MM.1S (cell line): ENCODE measurements at regions not wholly inside any gene's neighbourhood (a gene's known extent, or its start where the extent isn't known, plus 50 kb on each side); places are given as distances from the start of the nearest gene placed in this dataset.
"Not testable (repeated sequence)": the region's sequence is repeated elsewhere in the genome, so short reads cannot be mapped to it uniquely, and the experiment has no call there.

Experiments
- DNase-seq: peaks from one replicate; pipeline ENCODE4 v3.0.0-alpha.2; 2015
- H2AFZ ChIP-seq: fragments of 300-600 bp; sonication (generic); 2 replicates; pipeline ENCODE4 v1.6.0; 2016; ENCODE audit warnings: antibody characterized with exemption, low read length
- H3F3A ChIP-seq: fragments of 300-600 bp; sonication (generic); 2 replicates; pipeline ENCODE4 v1.6.1; 2016; ENCODE audit warnings: mild to moderate bottlenecking, antibody characterized with exemption, low read length, moderate library complexity, mixed read lengths; ENCODE audit not compliant: insufficient read depth
- H3K27ac ChIP-seq: fragments of 300-600 bp; sonication (generic); 2 replicates; pipeline ENCODE4 v1.5.1; 2016; ENCODE audit warnings: mild to moderate bottlenecking, low read length
- H3K27me3 ChIP-seq: fragments of 300-600 bp; sonication (generic); replicated peaks from 2 replicates; pipeline ENCODE4 v1.6.0; 2016; ENCODE audit warnings: low read length; ENCODE audit not compliant: insufficient read depth
- H3K36me3 ChIP-seq: fragments of 300-600 bp; sonication (generic); replicated peaks from 2 replicates; pipeline ENCODE4 v1.6.1; 2016; ENCODE audit warnings: mild to moderate bottlenecking, low read length, mixed read lengths; ENCODE audit not compliant: insufficient read depth
- H3K4me1 ChIP-seq: fragments of 300-600 bp; sonication (generic); 2 replicates; pipeline ENCODE4 v1.6.1; 2016; ENCODE audit warnings: low read length, mixed read lengths
- H3K4me2 ChIP-seq: fragments of 300-600 bp; sonication (generic); 2 replicates; pipeline ENCODE4 v1.6.0; 2016; ENCODE audit warnings: low read depth, low read length
- H3K4me3 ChIP-seq: fragments of 300-600 bp; sonication (generic); 2 replicates; pipeline ENCODE4 v1.5.1; 2016; ENCODE audit warnings: low read length, mixed read lengths
- H3K79me2 ChIP-seq: fragments of 300-600 bp; sonication (generic); 2 replicates; pipeline ENCODE4 v1.6.1; 2016; ENCODE audit warnings: mixed run types, low read length, mixed read lengths
- H3K9ac ChIP-seq: fragments of 300-600 bp; sonication (generic); 2 replicates; pipeline ENCODE4 v1.6.1; 2016; ENCODE audit warnings: low read length, mixed read lengths
- H3K9me2 ChIP-seq: fragments of 300-600 bp; sonication (generic); replicated peaks from 2 replicates; pipeline ENCODE4 v1.6.1; 2016; ENCODE audit warnings: mild to moderate bottlenecking, low read length, mixed read lengths; ENCODE audit not compliant: insufficient read depth
- H3K9me3 ChIP-seq: fragments of 300-600 bp; sonication (generic); replicated peaks from 2 replicates; pipeline ENCODE4 v1.6.1; 2016; ENCODE audit warnings: mild to moderate bottlenecking, low read length, mixed read lengths; ENCODE audit not compliant: insufficient read depth
- H4K20me1 ChIP-seq: fragments of 300-600 bp; sonication (generic); 2 replicates; pipeline ENCODE4 v1.6.1; 2016; ENCODE audit warnings: mild to moderate bottlenecking, low read length, moderate library complexity, mixed read lengths; ENCODE audit not compliant: insufficient read depth
- CTCF ChIP-seq: fragments of 300-600 bp; sonication (generic); IDR thresholded peaks from 2 replicates; pipeline ENCODE4 v1.5.1; 2016; ENCODE audit warnings: antibody characterized with exemption, low read length, mixed read lengths
- EZH2 ChIP-seq: fragments of 300-600 bp; sonication (generic); optimal IDR thresholded peaks from 2 replicates; pipeline ENCODE3; 2017; ENCODE audit warnings: low read depth, mild to moderate bottlenecking, antibody characterized with exemption, low read length, mixed read lengths
- EZH2phosphoT487 ChIP-seq: fragments of 300-600 bp; sonication (generic); IDR thresholded peaks from 2 replicates; pipeline ENCODE4 v1.6.1; 2018; ENCODE audit warnings: antibody characterized with exemption, low read length

DNA sequence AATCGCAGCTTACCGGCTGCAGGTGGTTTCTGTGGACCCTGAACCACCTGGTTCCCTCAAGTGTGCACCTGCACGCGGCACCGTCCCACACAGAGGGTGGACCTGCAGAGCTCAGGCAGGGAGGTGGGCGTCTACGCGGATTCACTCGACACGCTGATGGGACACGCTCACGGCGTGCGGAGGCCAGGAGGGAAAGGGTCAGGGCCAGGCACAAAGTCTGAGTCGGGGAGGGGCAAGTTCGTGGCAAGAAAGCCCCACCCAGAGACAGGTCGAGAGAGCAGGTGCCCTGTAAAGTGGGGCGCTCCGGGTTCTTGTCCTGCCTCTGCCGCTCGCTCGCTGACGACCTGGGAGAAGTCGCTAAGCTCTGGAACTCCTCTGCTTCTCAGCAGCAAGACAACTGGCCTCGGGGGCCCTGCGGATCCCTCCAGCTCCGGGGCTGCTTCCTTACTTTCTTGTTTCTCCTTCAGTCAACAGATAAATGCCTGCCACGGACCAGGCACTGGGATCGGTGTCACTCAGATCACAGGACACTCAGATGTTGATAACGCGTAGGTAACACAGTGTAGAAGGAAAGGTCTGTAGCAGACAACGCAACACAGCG, 72.4 kb upstream of the NUP50 start:
- TF ChIP-seq EZH2, result no peak
- no peak for TF ChIP-seq CTCF
- no peak for TF ChIP-seq EZH2phosphoT487
- Histone ChIP-seq H3K9ac (no peak overlapping the region), H3K9me2 (no peaks in the 10 kb centered on the region), H3K79me2 (no peaks in the 10 kb centered on the region), H3K4me2 (no peak overlapping the region), H3K9me3 (no peaks in the 10 kb centered on the region), H3K4me3 (no peak overlapping the region), H3K36me3 (no peaks in the 10 kb centered on the region), H3K4me1 (no peaks in the 10 kb centered on the region), H4K20me1 (no peaks in the 10 kb centered on the region), H3K27me3 (peaks cover 96% of the 10 kb centered on the region), H2AFZ (no peak overlapping the region), H3K27ac (no peak overlapping the region), H3F3A (no peaks in the 10 kb centered on the region)
- DNase-seq, result no peak

GRCh38 chr22:45091875-45092274, 71.8 kb upstream of the NUP50 start:
- not testable (repeated sequence) for H3K27ac ChIP-seq, H2AFZ ChIP-seq, H3F3A ChIP-seq, H3K4me3 ChIP-seq, H3K9me2 ChIP-seq, H4K20me1 ChIP-seq, H3K4me1 ChIP-seq, H3K9ac ChIP-seq, H3K79me2 ChIP-seq, H3K9me3 ChIP-seq, H3K36me3 ChIP-seq, DNase-seq, H3K4me2 ChIP-seq
- peaks cover 96% of the 10 kb centered on the region for H3K27me3 ChIP-seq

- H3K27me3 ChIP-seq, result peaks cover 96% of the 10 kb centered on the region
- DNase-seq, result no peak
- H3K27ac ChIP-seq, result no peak overlapping the region
- H2AFZ ChIP-seq, result no peak overlapping the region
- H3F3A ChIP-seq, result no peaks in the 10 kb centered on the region
- no peaks in the 10 kb centered on the region for H3K79me2 ChIP-seq
- H3K4me3 ChIP-seq, result no peak overlapping the region
- no peaks in the 10 kb centered on the region for H4K20me1 ChIP-seq
- no peak overlapping the region for H3K9ac ChIP-seq
- no peaks in the 10 kb centered on the region for H3K9me3 ChIP-seq
- TF ChIP-seq EZH2phosphoT487 (no peak), EZH2 (no peak), CTCF (no peak)
- H3K36me3 ChIP-seq, result no peaks in the 10 kb centered on the region
- H3K4me2 ChIP-seq, result no peak overlapping the region
- no peaks in the 10 kb centered on the region for H3K9me2 ChIP-seq
- no peaks in the 10 kb centered on the region for H3K4me1 ChIP-seq
Measured at GRCh38 chr22:45092644-45093043, 71.1 kb upstream of the NUP50 start.

DNA sequence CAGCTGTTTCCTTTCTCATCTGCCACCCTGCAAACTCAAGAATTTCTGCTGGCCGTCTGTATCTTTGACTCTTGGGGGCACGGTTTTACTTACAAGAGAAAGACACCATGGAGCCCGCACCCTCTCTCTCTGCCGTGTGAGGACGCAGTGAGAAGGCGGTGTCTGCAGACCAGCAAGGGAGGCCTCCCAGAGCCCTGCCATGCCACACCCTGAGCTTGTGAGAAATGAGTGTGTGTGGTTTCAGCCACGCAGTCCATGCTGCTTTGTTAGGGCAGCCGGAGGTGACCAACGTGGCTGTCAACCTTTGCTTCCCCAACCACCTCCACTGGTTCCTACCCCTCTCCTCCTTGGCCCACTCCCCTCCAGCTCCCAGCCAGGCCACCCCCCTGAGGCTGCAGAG, 70.1 kb upstream of the NUP50 start:
- DNase-seq, result no peak
- Histone ChIP-seq H3K79me2 (no peaks in the 10 kb centered on the region), H3K4me2 (no peak overlapping the region), H3K9me2 (no peaks in the 10 kb centered on the region), H3K4me3 (no peak overlapping the region), H2AFZ (no peak overlapping the region), H4K20me1 (no peaks in the 10 kb centered on the region), H3F3A (no peaks in the 10 kb centered on the region), H3K9me3 (no peaks in the 10 kb centered on the region), H3K36me3 (no peaks in the 10 kb centered on the region), H3K27ac (no peak overlapping the region), H3K9ac (no peak overlapping the region), H3K27me3 (peaks cover 94% of the 10 kb centered on the region), H3K4me1 (no peaks in the 10 kb centered on the region)
- TF ChIP-seq EZH2phosphoT487 (no peak), CTCF (no peak), EZH2 (no peak)
